ENCODE measurements at regions not wholly inside any gene's neighbourhood (a gene's known extent, or its start where the extent isn't known, plus 50 kb on each side); places are given as distances from the start of the nearest gene placed in this dataset.
"Not testable (repeated sequence)": the region's sequence is repeated elsewhere in the genome, so short reads cannot be mapped to it uniquely, and the experiment has no call there.

- DNase-seq (ENCODE audit: low spot score), result no peak
These were observed 59.2 kb downstream of the IL12A start for GRCh38 chr3:160047876-160048275.

- DNase-seq (ENCODE audit: low spot score), result no peak
These were observed 60.4 kb downstream of the IL12A start for GRCh38 chr3:160049038-160049437.

DNA sequence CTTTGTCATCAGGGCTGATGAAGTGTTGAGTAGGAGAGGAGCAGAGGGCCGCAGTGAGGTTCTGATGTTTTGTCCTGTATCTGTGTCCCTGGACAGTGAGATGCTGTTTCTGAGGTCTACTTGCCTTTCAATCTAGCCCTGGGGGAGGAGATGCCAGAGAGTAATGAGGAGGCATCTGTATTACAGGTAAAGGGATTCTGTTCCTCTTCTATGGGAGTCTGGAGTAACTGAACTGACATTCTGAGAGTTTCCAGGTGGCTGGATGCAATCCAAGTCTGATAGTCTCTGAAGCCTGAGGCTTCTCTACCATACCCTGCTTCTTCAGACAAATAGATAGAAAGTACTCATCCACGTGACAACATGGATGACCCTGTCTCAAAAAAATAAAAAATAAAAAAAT, 60.9 kb downstream of the IL12A start:
- no peak for DNase-seq (ENCODE audit: low spot score)

GRCh38 chr3:160049988-160050387, 61.4 kb downstream of the IL12A start:
- DNase-seq (ENCODE audit: low spot score), result no peak

- DNase-seq (ENCODE audit: low spot score), result no peak
These were observed 63.9 kb downstream of the IL12A start for GRCh38 chr3:160052385-160053047.

- DNase-seq (ENCODE audit: low spot score), result no peak
These were observed 64.4 kb downstream of the IL12A start for GRCh38 chr3:160053048-160053391.

DNA sequence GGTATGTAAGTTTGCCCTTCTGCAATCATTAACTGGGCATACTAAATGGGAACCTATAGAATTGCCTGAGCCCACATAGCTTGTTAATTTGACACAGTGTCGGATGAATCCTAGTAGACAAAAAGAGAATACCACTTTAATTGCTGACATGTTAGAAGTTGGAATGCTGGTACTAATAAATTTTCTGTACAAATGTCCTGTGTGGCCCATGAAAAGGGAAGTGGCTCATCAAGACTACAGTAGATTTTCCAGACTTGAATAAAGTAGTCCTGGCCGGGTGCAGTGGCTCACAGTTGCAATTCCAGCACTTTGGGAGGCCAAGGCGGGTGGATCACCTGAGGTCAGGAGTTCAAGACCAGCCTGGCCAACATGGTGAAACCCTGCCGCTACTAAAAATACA, 66.2 kb downstream of the IL12A start:
- not testable (repeated sequence) for DNase-seq (ENCODE audit: low spot score)

GRCh38 chr3:160055659-160056058, 67.0 kb downstream of the IL12A start:
- DNase-seq (ENCODE audit: low spot score), result no peak

- no peak for DNase-seq (ENCODE audit: low spot score)
These were observed 68.7 kb downstream of the IL12A start for GRCh38 chr3:160057331-160057730.

GRCh38 chr3:160060409-160061027, 71.9 kb downstream of the IL12A start:
- no peak for DNase-seq (ENCODE audit: low spot score)

- DNase-seq (ENCODE audit: low spot score), result no peak
These were observed 72.9 kb downstream of the IL12A start for GRCh38 chr3:160061525-160061924.

GRCh38 chr3:160065282-160065681, 76.6 kb downstream of the IL12A start:
- DNase-seq (ENCODE audit: low spot score), result no peak

DNA sequence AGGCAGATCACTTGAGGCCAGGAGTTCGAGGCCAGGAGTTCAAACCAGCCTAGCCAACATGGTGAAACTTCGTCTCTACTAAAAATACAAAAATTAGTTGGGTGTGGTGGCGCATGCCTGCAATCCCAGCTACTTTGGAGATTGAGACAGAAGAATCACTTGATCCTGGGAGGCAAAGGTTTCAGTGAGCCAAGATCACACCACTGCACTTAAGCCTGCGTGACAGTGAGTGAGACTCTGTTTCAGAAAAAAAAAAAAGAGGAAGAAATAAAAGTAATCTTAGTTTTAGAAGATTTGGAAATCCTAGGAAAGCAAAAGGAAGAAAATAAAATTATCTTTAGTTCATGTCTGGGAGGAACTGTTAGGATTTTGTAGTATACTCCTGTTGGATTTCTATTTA, 77.2 kb downstream of the IL12A start:
- DNase-seq (ENCODE audit: low spot score), result no peak

DNA sequence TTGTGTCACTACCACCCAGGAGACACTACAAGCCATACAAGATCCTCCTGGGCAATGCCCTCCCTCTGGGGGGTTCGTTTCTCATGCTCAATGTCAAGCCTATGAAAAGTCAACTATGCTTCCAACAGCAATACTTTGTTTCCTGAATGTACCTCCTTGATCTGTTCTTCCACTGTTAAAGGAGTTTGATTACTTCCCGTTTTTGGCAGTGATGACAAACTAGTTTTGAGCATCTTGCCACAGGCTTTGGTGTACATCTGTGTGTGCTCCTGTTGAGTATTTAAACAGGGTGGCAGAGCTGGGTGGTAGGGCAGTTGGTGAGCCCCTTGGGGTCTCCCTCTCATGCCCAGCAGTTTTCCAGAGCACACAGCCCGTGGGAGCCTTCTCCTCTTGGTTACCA, 81.4 kb downstream of the IL12A start:
- DNase-seq (ENCODE audit: low spot score), result no peak

GRCh38 chr3:160076519-160076918, 87.9 kb downstream of the IL12A start:
- no peak for DNase-seq (ENCODE audit: low spot score)

- DNase-seq (ENCODE audit: low spot score), result no peak
These were observed 89.9 kb downstream of the IL12A start for GRCh38 chr3:160078533-160078932.

DNA sequence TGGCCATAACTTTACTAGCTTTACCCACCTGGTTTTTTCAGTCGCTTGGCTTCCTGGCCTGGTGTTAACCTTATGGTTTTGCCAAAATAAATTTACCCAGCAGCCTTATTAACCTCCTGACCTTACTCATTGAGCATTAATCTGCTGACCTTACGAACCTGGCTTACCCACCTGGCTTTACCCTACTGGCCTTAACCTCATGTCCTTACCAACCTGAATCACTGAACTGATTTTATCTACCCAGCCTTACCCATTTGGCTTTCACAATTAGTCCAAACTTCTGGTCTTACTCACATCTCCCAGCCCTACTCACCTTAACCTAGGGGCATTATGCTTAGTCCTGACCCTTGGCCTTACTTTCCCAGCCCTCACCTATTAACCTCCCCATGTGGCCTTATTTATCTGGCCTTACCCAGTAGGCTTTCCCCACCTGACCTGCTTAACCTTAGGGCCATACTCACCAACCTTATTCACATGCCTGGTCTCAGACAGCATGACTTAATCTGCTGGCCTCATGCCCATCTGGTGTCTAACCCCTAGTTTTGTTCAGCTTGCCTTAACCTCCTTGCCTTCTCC, 93.4 kb downstream of the IL12A start:
- DNase-seq (ENCODE audit: low spot score), result no peak

DNA sequence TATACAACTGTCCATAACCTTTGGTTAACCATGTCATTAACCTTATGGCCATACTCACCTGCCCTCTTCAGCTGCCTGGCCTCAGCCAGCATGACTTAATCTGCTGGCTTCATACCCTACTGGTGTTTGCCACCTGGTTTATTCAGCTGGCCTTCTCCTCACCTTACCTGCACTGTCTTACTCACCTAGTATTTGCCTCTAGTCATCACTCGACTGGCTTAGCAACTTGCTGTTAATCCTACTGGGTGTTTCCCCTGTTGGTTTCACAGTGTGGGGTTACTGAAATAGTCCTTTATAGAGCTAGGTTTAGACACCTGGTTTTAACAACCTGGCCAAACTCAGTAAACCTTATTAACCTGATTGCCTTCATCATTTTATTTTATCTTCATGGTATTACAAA, 96.4 kb downstream of the IL12A start:
- DNase-seq (ENCODE audit: low spot score), result no peak

- DNase-seq (ENCODE audit: low spot score), result no peak
These were observed 100.0 kb downstream of the IL12A start for GRCh38 chr3:160088492-160089137.

- no peak for DNase-seq (ENCODE audit: low spot score)
These were observed 102.0 kb downstream of the IL12A start for GRCh38 chr3:160090653-160091052.

DNA sequence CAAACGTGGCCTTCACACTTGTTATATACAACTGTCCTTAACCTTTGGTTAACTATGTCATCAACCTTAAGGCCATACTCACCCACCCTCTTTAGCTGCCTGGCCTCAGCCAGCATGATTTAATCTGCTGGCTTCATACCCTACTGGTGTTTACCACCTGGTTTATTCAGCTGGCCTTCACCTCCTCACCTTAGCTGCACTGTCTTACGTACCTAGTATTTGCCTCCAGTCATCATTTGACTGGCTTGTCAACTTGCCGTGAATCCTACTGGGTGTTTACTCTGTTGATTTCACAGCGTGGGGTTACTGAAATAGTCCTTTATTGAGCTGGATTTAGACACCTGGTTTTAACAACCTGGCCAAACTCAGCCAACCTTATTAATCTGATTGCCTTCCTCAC, 102.8 kb downstream of the IL12A start:
- DNase-seq (ENCODE audit: low spot score), result no peak

GRCh38 chr3:160092760-160093159, 104.1 kb downstream of the IL12A start:
- DNase-seq (ENCODE audit: low spot score), result no peak

GRCh38 chr3:160094562-160094961, 105.9 kb downstream of the IL12A start:
- no peak for DNase-seq (ENCODE audit: low spot score)

Measured in GM03348 (cell line).